Neural cell (in vitro differentiated cells): ENCODE measurements at regions not wholly inside any gene's neighbourhood (a gene's known extent, or its start where the extent isn't known, plus 50 kb on each side); places are given as distances from the start of the nearest gene placed in this dataset.

Source experiments
- H2AFZ ChIP-seq: fragments of 200-600, 300-800 bp; sonication (generic), shearing (Covaris generic); 2 replicates; pipeline ENCODE4 v1.6.0; 2014; ENCODE audit warnings: low read depth, mild to moderate bottlenecking, antibody characterized with exemption, low read length, moderate library complexity
- H3F3A ChIP-seq: fragments of 200-600 bp; shearing (Covaris generic); 2 replicates; pipeline ENCODE4 v1.6.1; 2016; ENCODE audit warnings: mild to moderate bottlenecking, moderate library complexity, mixed read lengths, antibody characterized with exemption, low read length; ENCODE audit not compliant: insufficient read depth, poor library complexity, severe bottlenecking
- H3K27ac ChIP-seq: fragments of 200-600, 300-800 bp; sonication (generic), shearing (Covaris generic); 2 replicates; pipeline ENCODE4 v1.5.1; 2014; ENCODE audit warnings: mild to moderate bottlenecking, low read length, moderate library complexity
- H3K27me3 ChIP-seq: fragments of 300-800, 200-600 bp; sonication (generic), shearing (Covaris generic); 2 replicates; pipeline ENCODE4 v1.6.0; 2014; ENCODE audit warnings: mild to moderate bottlenecking, low read depth, low read length, moderate library complexity; ENCODE audit not compliant: insufficient read depth
- H3K36me3 ChIP-seq: fragments of 300-800, 200-600 bp; sonication (generic), shearing (Covaris generic); 2 replicates; pipeline ENCODE4 v1.5.1; 2014; ENCODE audit warnings: mild to moderate bottlenecking, antibody characterized with exemption, low read length, moderate library complexity; ENCODE audit not compliant: insufficient read depth
- H3K4me2 ChIP-seq: fragments of 300-800, 200-600 bp; sonication (generic), shearing (Covaris generic); 2 replicates; pipeline ENCODE4 v1.6.0; 2014; ENCODE audit warnings: mild to moderate bottlenecking, low read length
- H3K4me3 ChIP-seq: fragments of 300-800, 200-600 bp; sonication (generic), shearing (Covaris generic); 2 replicates; pipeline ENCODE4 v1.5.1; 2014; ENCODE audit warnings: mild to moderate bottlenecking, low read length, moderate library complexity
- H3K79me2 ChIP-seq: fragments of 200-600 bp; shearing (Covaris generic); replicated peaks from 2 replicates; pipeline ENCODE4 v1.6.0; 2014; ENCODE audit warnings: mild to moderate bottlenecking, low read length, moderate library complexity; ENCODE audit not compliant: insufficient read depth
- H3K9ac ChIP-seq: fragments of 300-800, 200-600 bp; sonication (generic), shearing (Covaris generic); 2 replicates; pipeline ENCODE4 v1.6.1; 2016; ENCODE audit warnings: mild to moderate bottlenecking, low read length, mixed read lengths
- H3K9me2 ChIP-seq: fragments of 200-600 bp; shearing (Covaris generic); 2 replicates; pipeline ENCODE4 v1.6.1; 2016; ENCODE audit warnings: mild to moderate bottlenecking, low read length, mixed read lengths; ENCODE audit not compliant: insufficient read depth
- H3K9me3 ChIP-seq: fragments of 200-600, 300-800 bp; sonication (generic), shearing (Covaris generic); 2 replicates; pipeline ENCODE4 v1.6.1; 2016; ENCODE audit warnings: mild to moderate bottlenecking, mixed run types, low read length, moderate library complexity, mixed read lengths
- H4K20me1 ChIP-seq: fragments of 200-600 bp; shearing (Covaris generic); 2 replicates; pipeline ENCODE4 v1.6.1; 2016; ENCODE audit warnings: mild to moderate bottlenecking, mixed run types; ENCODE audit not compliant: insufficient read depth
- CTCF ChIP-seq: fragments of 450-650 bp; IDR thresholded peaks from 2 replicates; pipeline ENCODE4 v1.5.1; 2014; ENCODE audit warnings: antibody characterized with exemption, mild to moderate bottlenecking, moderate library complexity; ENCODE audit not compliant: poor library complexity, severe bottlenecking
- EP300 ChIP-seq: fragments of 450-650 bp; conservative IDR thresholded peaks from 2 replicates; pipeline ENCODE4 v1.6.1; 2014; ENCODE audit warnings: antibody characterized with exemption, mild to moderate bottlenecking, moderate library complexity; ENCODE audit not compliant: poor library complexity, severe bottlenecking
- EZH2 ChIP-seq: fragments of 200-600, 300-800 bp; shearing (Covaris generic), sonication (generic); IDR thresholded peaks from 2 replicates; pipeline ENCODE4 v1.6.1; 2014; ENCODE audit warnings: antibody characterized with exemption, low read length, borderline replicate concordance, mild to moderate bottlenecking; ENCODE audit not compliant: insufficient read depth, poor library complexity, severe bottlenecking
- MXI1 ChIP-seq: fragments of 450-650 bp; conservative IDR thresholded peaks from 2 replicates; pipeline ENCODE4 v1.6.1; 2014; ENCODE audit warnings: antibody characterized with exemption, mild to moderate bottlenecking; ENCODE audit not compliant: poor library complexity, severe bottlenecking
- POLR2AphosphoS5 ChIP-seq: IDR thresholded peaks from 2 replicates; pipeline ENCODE4 v1.6.1; 2012
- RAD21 ChIP-seq: fragments of 450-650 bp; conservative IDR thresholded peaks from 2 replicates; pipeline ENCODE4 v1.6.1; 2014; ENCODE audit warnings: antibody characterized with exemption, mild to moderate bottlenecking, moderate library complexity
- REST ChIP-seq: IDR thresholded peaks from 2 replicates; pipeline ENCODE4 v1.6.1; 2012; ENCODE audit warnings: borderline replicate concordance
- SMC3 ChIP-seq: fragments of 450-650 bp; conservative IDR thresholded peaks from 2 replicates; pipeline ENCODE4 v1.6.1; 2014; ENCODE audit warnings: antibody characterized with exemption, mild to moderate bottlenecking, moderate library complexity; ENCODE audit not compliant: poor library complexity
- TAF1 ChIP-seq: IDR thresholded peaks from 2 replicates; pipeline ENCODE4 v1.6.1; 2012; ENCODE audit warnings: low read depth

GRCh38 chrX:51437521-51437920 is 58.9 kb downstream of the NUDT11 start:
- Histone ChIP-seq H3K9me2 (no peaks in the 10 kb centered on the region), H3K36me3 (no peaks in the 10 kb centered on the region), H3K9ac (no peak overlapping the region), H3K4me3 (no peak overlapping the region), H4K20me1 (no peaks in the 10 kb centered on the region), H2AFZ (no peak overlapping the region), H3K9me3 (no peaks in the 10 kb centered on the region), H3F3A (no peaks in the 10 kb centered on the region), H3K27ac (no peak overlapping the region), H3K4me2 (no peak overlapping the region), H3K27me3 (no peaks in the 10 kb centered on the region), H3K79me2 (no peaks in the 10 kb centered on the region)
- TF ChIP-seq EP300 (no peak), EZH2 (no peak), CTCF (no peak), MXI1 (no peak), POLR2AphosphoS5 (no peak), RAD21 (no peak), SMC3 (no peak), REST (no peak), TAF1 (no peak)

- Histone ChIP-seq H3K36me3 (no peaks in the 10 kb centered on the region), H4K20me1 (no peaks in the 10 kb centered on the region), H3K79me2 (no peaks in the 10 kb centered on the region), H3K27me3 (no peaks in the 10 kb centered on the region), H3K27ac (no peak overlapping the region), H3K4me3 (no peak overlapping the region), H3K4me2 (no peak overlapping the region), H3K9ac (no peak overlapping the region), H3K9me3 (no peaks in the 10 kb centered on the region), H3K9me2 (no peaks in the 10 kb centered on the region), H2AFZ (no peak overlapping the region), H3F3A (no peaks in the 10 kb centered on the region)
- no peak for TF ChIP-seq MXI1
- no peak for TF ChIP-seq EP300
- no peak for TF ChIP-seq POLR2AphosphoS5
- no peak for TF ChIP-seq EZH2
- TF ChIP-seq REST: no peak
- no peak for TF ChIP-seq CTCF
- no peak for TF ChIP-seq SMC3
- TF ChIP-seq TAF1: no peak
- TF ChIP-seq RAD21: no peak
These were observed 61.3 kb downstream of the NUDT11 start for GRCh38 chrX:51435101-51435500.
